SK-N-SH (cell line): ENCODE measurements at regions not wholly inside any gene's neighbourhood (a gene's known extent, or its start where the extent isn't known, plus 50 kb on each side); places are given as distances from the start of the nearest gene placed in this dataset.

Experiments used
- CTCF ChIA-PET: fragments of 300-600, 350-600 bp; formaldehyde crosslinking; extraction: SDS; loops from one replicate; lab custom pipeline; 2021; lab: Yijun Ruan, JAX
- POLR2A ChIA-PET: fragments of 350-600 bp; sonication (Branson Sonifier 250); formaldehyde crosslinking; extraction: SDS; loops from one replicate; lab custom pipeline; 2020; ENCODE audit warnings: antibody characterized with exemption, inconsistent platforms; lab: Yijun Ruan, JAX
- DNase-seq: peaks from one replicate; pipeline ENCODE4 v3.0.0; 2012
- H2AFZ ChIP-seq: fragments of 200-600 bp; sonication (generic); 2 replicates; pipeline ENCODE4 v1.8.1; 2016; ENCODE audit warnings: antibody characterized with exemption, mild to moderate bottlenecking, low read depth
- H3F3A ChIP-seq: fragments of 200-600 bp; sonication (generic); replicated peaks from 2 replicates; pipeline ENCODE3; 2016; ENCODE audit warnings: antibody characterized with exemption, mild to moderate bottlenecking; ENCODE audit not compliant: insufficient read depth
- H3K27ac ChIP-seq, 2 experiments: fragments of 200-500 bp in 1 of 2; fragments of 200-600 bp in 1 of 2; sonication (Bioruptor generic) in 1 of 2; sonication (generic), shearing (Covaris generic) in 1 of 2; 2 replicates each; pipeline versions ENCODE4 v1.5.1 to v1.6.1; 2014 to 2016; ENCODE audit warnings: low read depth in 2 of 2, inconsistent platforms in 1 of 2, low read length in 1 of 2, mild to moderate bottlenecking in 1 of 2, mixed read lengths in 1 of 2
- H3K27me3 ChIP-seq: fragments of 200-600 bp; sonication (generic), shearing (Covaris generic); 2 replicates; pipeline ENCODE4 v1.6.1; 2016; ENCODE audit warnings: mixed run types; ENCODE audit not compliant: insufficient read depth
- H3K36me3 ChIP-seq, 2 experiments: fragments of 200-500 bp in 1 of 2; fragments of 200-600 bp in 1 of 2; sonication (Bioruptor generic) in 1 of 2; sonication (generic) in 1 of 2; replicated peaks in 1 of 2; 2 replicates each; pipeline versions ENCODE3 to v1.5.1; 2014 to 2016; ENCODE audit warnings: low read length in 1 of 2, mild to moderate bottlenecking in 1 of 2; ENCODE audit not compliant: insufficient read depth in 2 of 2, control insufficient read depth in 1 of 2
- H3K4me1 ChIP-seq, 2 experiments: fragments of 200-500 bp in 1 of 2; fragments of 200-600 bp in 1 of 2; sonication (Bioruptor generic) in 1 of 2; sonication (generic), shearing (Covaris generic) in 1 of 2; 2 replicates each; pipeline versions ENCODE4 v1.5.1 to v1.6.1; 2014 to 2016; ENCODE audit warnings: low read depth in 1 of 2, low read length in 1 of 2, mixed run types in 1 of 2; ENCODE audit not compliant: insufficient read depth in 2 of 2, control insufficient read depth in 1 of 2
- H3K4me2 ChIP-seq: fragments of 200-600 bp; sonication (generic), shearing (Covaris generic); 2 replicates; pipeline ENCODE4 v1.6.1; 2017; ENCODE audit warnings: mixed run types
- H3K4me3 ChIP-seq, 2 experiments: fragments of 200-500 bp in 1 of 2; fragments of 200-600 bp in 1 of 2; sonication (Bioruptor generic) in 1 of 2; sonication (generic), shearing (Covaris generic) in 1 of 2; 2 replicates each; pipeline versions ENCODE4 v1.5.1 to v1.8.1; 2014 to 2016; ENCODE audit warnings: low read depth in 2 of 2, inconsistent platforms in 1 of 2, low read length in 1 of 2, mild to moderate bottlenecking in 1 of 2, mixed read lengths in 1 of 2, moderate library complexity in 1 of 2
- H3K79me2 ChIP-seq: fragments of 200-600 bp; sonication (generic); 2 replicates; pipeline ENCODE4 v1.8.1; 2017; ENCODE audit warnings: mild to moderate bottlenecking; ENCODE audit not compliant: insufficient read depth
- H3K9ac ChIP-seq: fragments of 200-600 bp; sonication (generic); 2 replicates; pipeline ENCODE4 v1.6.1; 2017; ENCODE audit warnings: mixed run types
- H3K9me2 ChIP-seq: fragments of 200-600 bp; sonication (generic); 2 replicates; pipeline ENCODE4 v1.6.1; 2017; ENCODE audit warnings: mixed run types
- H3K9me3 ChIP-seq: fragments of 200-600 bp; sonication (generic); 2 replicates; pipeline ENCODE4 v1.6.1; 2017; ENCODE audit warnings: mixed run types, mild to moderate bottlenecking, moderate library complexity
- H4K20me1 ChIP-seq: fragments of 200-600 bp; sonication (generic); 2 replicates; pipeline ENCODE4 v1.6.1; 2017; ENCODE audit warnings: mild to moderate bottlenecking, mixed run types; ENCODE audit not compliant: insufficient read depth
- CHD2 ChIP-seq: fragments of 150-350 bp; IDR thresholded peaks from 2 replicates; pipeline ENCODE4 v1.6.1; 2018; ENCODE audit warnings: low read length; ENCODE audit not compliant: partially characterized antibody
- FOSL2 ChIP-seq: IDR thresholded peaks from 2 replicates; pipeline ENCODE4 v1.4.0; 2012; ENCODE audit warnings: low read depth, mild to moderate bottlenecking, moderate library complexity, borderline replicate concordance
- FOXM1 ChIP-seq: IDR thresholded peaks from 2 replicates; pipeline ENCODE4 v1.4.0; 2012; ENCODE audit warnings: low read depth, mild to moderate bottlenecking
- GABPA ChIP-seq: IDR thresholded peaks from 2 replicates; pipeline ENCODE4 v1.4.0; 2012; ENCODE audit warnings: low read depth, mild to moderate bottlenecking
- IRF3 ChIP-seq: fragments of 150-350 bp; IDR thresholded peaks from 2 replicates; pipeline ENCODE4 v1.6.1; 2016; ENCODE audit warnings: mild to moderate bottlenecking, low read depth, low read length
- MAX ChIP-seq: IDR thresholded peaks from 2 replicates; pipeline ENCODE4 v1.4.0; 2012; ENCODE audit warnings: low read depth
- MXI1 ChIP-seq: IDR thresholded peaks from 2 replicates; pipeline ENCODE4 v1.6.1; 2012; ENCODE audit warnings: mild to moderate bottlenecking, low read depth, low read length, improper control_type of control experiment
- NFIC ChIP-seq: IDR thresholded peaks from 2 replicates; pipeline ENCODE4 v1.4.0; 2012; ENCODE audit warnings: borderline replicate concordance
- NRF1 ChIP-seq: IDR thresholded peaks from 2 replicates; pipeline ENCODE4 v1.6.1; 2012; ENCODE audit warnings: low read depth, mild to moderate bottlenecking, low read length
- POLR2AphosphoS5 ChIP-seq: IDR thresholded peaks from 2 replicates; pipeline ENCODE4 v1.6.1; 2012; ENCODE audit warnings: low read depth, low read length
- RAD21 ChIP-seq: IDR thresholded peaks from 2 replicates; pipeline ENCODE4 v1.6.1; 2012; ENCODE audit warnings: mild to moderate bottlenecking, low read length
- REST ChIP-seq: IDR thresholded peaks from 2 replicates; pipeline ENCODE4 v1.6.1; 2012; ENCODE audit warnings: mild to moderate bottlenecking, low read depth, low read length, moderate library complexity
- RFX5 ChIP-seq: IDR thresholded peaks from 2 replicates; pipeline ENCODE4 v1.6.1; 2012; ENCODE audit warnings: mild to moderate bottlenecking, improper control_type of control experiment, low read length
- RXRA ChIP-seq: IDR thresholded peaks from 2 replicates; pipeline ENCODE4 v1.4.0; 2012; ENCODE audit warnings: low read depth, mild to moderate bottlenecking, borderline replicate concordance
- SIN3A ChIP-seq: IDR thresholded peaks from 2 replicates; pipeline ENCODE4 v1.6.1; 2012; ENCODE audit warnings: low read depth, mild to moderate bottlenecking, low read length, moderate library complexity, borderline replicate concordance
- SMC3 ChIP-seq: IDR thresholded peaks from 2 replicates; pipeline ENCODE4 v1.6.1; 2012; ENCODE audit warnings: low read depth, low read length, improper control_type of control experiment
- TCF12 ChIP-seq: IDR thresholded peaks from 2 replicates; pipeline ENCODE4 v1.4.0; 2012
- WGBS: methylation state at CpG from one replicate; pipeline ENCODE4 v1.1.6; 2017; ENCODE audit warnings: low lambda C conversion rate; 5-methylcytosine and 5-hydroxymethylcytosine counted together

- Histone ChIP-seq H3K4me3 (no peak overlapping the region), H3K4me1 (no peaks in the 10 kb centered on the region), H3K27ac (no peak overlapping the region; a peak in 1 of 4 replicates), H3K4me2 (no peak overlapping the region), H3K27me3 (no peaks in the 10 kb centered on the region), H4K20me1 (no peaks in the 10 kb centered on the region), H3K9ac (no peak overlapping the region), H3K9me2 (no peaks in the 10 kb centered on the region), H3K79me2 (no peaks in the 10 kb centered on the region), H3K9me3 (no peaks in the 10 kb centered on the region), H3K36me3 (no peaks in the 10 kb centered on the region), H2AFZ (no peak overlapping the region), H3F3A (no peaks in the 10 kb centered on the region)
- DNase-seq, result no peak
- ChIA-PET POLR2A (no interaction called here), CTCF (no interaction called here)
- 63% methylated on average over 1 of the region's 1 CpG for WGBS
- TF ChIP-seq POLR2AphosphoS5 (no peak), RXRA (no peak), MXI1 (no peak), RAD21 (no peak), REST (no peak), FOXM1 (no peak), FOSL2 (no peak), SIN3A (no peak), GABPA (no peak), CHD2 (no peak), IRF3 (no peak), TCF12 (no peak), NRF1 (no peak), NFIC (no peak), SMC3 (no peak), RFX5 (no peak), MAX (no peak)
Observed at GRCh38 chr12:87529413-87529812, 499.8 kb downstream of the C12orf50 start.
